ENCODE measurements at regions not wholly inside any gene's neighbourhood (a gene's known extent, or its start where the extent isn't known, plus 50 kb on each side); places are given as distances from the start of the nearest gene placed in this dataset.

- no peaks in the 10 kb centered on the region for H3K79me2 ChIP-seq (ENCODE audit: control insufficient read depth, insufficient read depth, low read length, poor library complexity)
- H3K79me1 ChIP-seq (ENCODE audit: low read length), result no peaks in the 10 kb centered on the region
- H2BK120ac ChIP-seq (ENCODE audit: insufficient read depth, low read length, poor library complexity), result no peak overlapping the region
- H4K12ac ChIP-seq (ENCODE audit: low read depth, low read length), result no peak overlapping the region
- H3K27me3 ChIP-seq (ENCODE audit: insufficient read depth, low read length), result no peaks in the 10 kb centered on the region
- no peaks in the 10 kb centered on the region for H3K36me3 ChIP-seq (ENCODE audit: control insufficient read depth in 1 of 2, insufficient read depth in 2 of 2, low read length in 2 of 2)
- no peak overlapping the region for H3K9ac ChIP-seq (ENCODE audit: low read length)
- H3K4me3 ChIP-seq (ENCODE audit: low read depth, low read length), result no peak overlapping the region
- no peak overlapping the region for H3K27ac ChIP-seq (ENCODE audit: low read depth, low read length)
- no peaks in the 10 kb centered on the region for H3K4me1 ChIP-seq (ENCODE audit: control insufficient read depth in 1 of 2, insufficient read depth in 2 of 2, low read length in 2 of 2)
- no peak overlapping the region for H3K4ac ChIP-seq (ENCODE audit: low read depth, low read length)
- H2AK5ac ChIP-seq (ENCODE audit: low read length), result no peak overlapping the region
- no peak overlapping the region for H3K18ac ChIP-seq (ENCODE audit: low read length)
- H4K91ac ChIP-seq (ENCODE audit: low read depth, low read length), result no peak overlapping the region
- no peak overlapping the region for H3K4me2 ChIP-seq (ENCODE audit: low read length)
- no peak overlapping the region for H4K8ac ChIP-seq (ENCODE audit: low read depth, low read length)
- no peaks in the 10 kb centered on the region for H3K9me3 ChIP-seq (ENCODE audit: insufficient read depth, low read depth, low read length)
- H2BK5ac ChIP-seq (ENCODE audit: low read depth, low read length, poor library complexity), result no peak overlapping the region
- no peak overlapping the region for H2BK12ac ChIP-seq (ENCODE audit: low read length)
- no peak overlapping the region for H3K14ac ChIP-seq (ENCODE audit: low read length)
- no peak for DNase-seq
- H3K23ac ChIP-seq (ENCODE audit: low read length), result no peak overlapping the region
- no peak overlapping the region for H2AFZ ChIP-seq (ENCODE audit: insufficient read depth, low read length, poor library complexity)
These were observed 575.4 kb upstream of the LRRC4C start for GRCh38 chr11:42034826-42035225.

GRCh38 chr11:42036201-42036600 lies 576.7 kb upstream of the LRRC4C start:
- Histone ChIP-seq H2BK12ac (ENCODE audit: low read length) (no peak overlapping the region), H3K23ac (ENCODE audit: low read length) (no peak overlapping the region), H3K4me3 (ENCODE audit: low read depth, low read length) (no peak overlapping the region), H3K27me3 (ENCODE audit: insufficient read depth, low read length) (no peaks in the 10 kb centered on the region), H3K14ac (ENCODE audit: low read length) (no peak overlapping the region), H4K12ac (ENCODE audit: low read depth, low read length) (no peak overlapping the region), H3K36me3 (ENCODE audit: control insufficient read depth in 1 of 2, insufficient read depth in 2 of 2, low read length in 2 of 2) (no peaks in the 10 kb centered on the region), H2AFZ (ENCODE audit: insufficient read depth, low read length, poor library complexity) (no peak overlapping the region), H3K27ac (ENCODE audit: low read depth, low read length) (no peak overlapping the region), H2BK5ac (ENCODE audit: low read depth, low read length, poor library complexity) (no peak overlapping the region), H3K79me2 (ENCODE audit: control insufficient read depth, insufficient read depth, low read length, poor library complexity) (no peaks in the 10 kb centered on the region), H3K18ac (ENCODE audit: low read length) (no peak overlapping the region), H2BK120ac (ENCODE audit: insufficient read depth, low read length, poor library complexity) (no peak overlapping the region), H4K8ac (ENCODE audit: low read depth, low read length) (no peak overlapping the region), H3K79me1 (ENCODE audit: low read length) (no peaks in the 10 kb centered on the region), H4K91ac (ENCODE audit: low read depth, low read length) (no peak overlapping the region), H3K9me3 (ENCODE audit: insufficient read depth, low read depth, low read length) (no peaks in the 10 kb centered on the region), H2AK5ac (ENCODE audit: low read length) (no peak overlapping the region), H3K4me1 (ENCODE audit: control insufficient read depth in 1 of 2, insufficient read depth in 2 of 2, low read length in 2 of 2) (no peaks in the 10 kb centered on the region), H3K9ac (ENCODE audit: low read length) (no peak overlapping the region), H3K4me2 (ENCODE audit: low read length) (no peak overlapping the region), H3K4ac (ENCODE audit: low read depth, low read length) (no peak overlapping the region)
- no peak for DNase-seq
- WGBS (ENCODE audit: extremely low coverage, insufficient coverage, insufficient read length), result no CpG with 5 or more reads among the region's 2 CpGs

GRCh38 chr11:42043312-42043711 lies 583.9 kb upstream of the LRRC4C start:
- no peak overlapping the region for H3K14ac ChIP-seq (ENCODE audit: low read length)
- H2BK120ac ChIP-seq (ENCODE audit: insufficient read depth, low read length, poor library complexity), result no peak overlapping the region
- no peak overlapping the region for H3K18ac ChIP-seq (ENCODE audit: low read length)
- no peak overlapping the region for H4K91ac ChIP-seq (ENCODE audit: low read depth, low read length)
- no peak overlapping the region for H2AK5ac ChIP-seq (ENCODE audit: low read length)
- no peak overlapping the region for H3K4me3 ChIP-seq (ENCODE audit: low read depth, low read length)
- no peak overlapping the region for H3K4me2 ChIP-seq (ENCODE audit: low read length)
- H3K27me3 ChIP-seq (ENCODE audit: insufficient read depth, low read length), result no peaks in the 10 kb centered on the region
- no peak for DNase-seq
- no peak overlapping the region for H2BK5ac ChIP-seq (ENCODE audit: low read depth, low read length, poor library complexity)
- no peak overlapping the region for H3K4ac ChIP-seq (ENCODE audit: low read depth, low read length)
- no peaks in the 10 kb centered on the region for H3K9me3 ChIP-seq (ENCODE audit: insufficient read depth, low read depth, low read length)
- H3K27ac ChIP-seq (ENCODE audit: low read depth, low read length), result no peak overlapping the region
- no peak overlapping the region for H4K8ac ChIP-seq (ENCODE audit: low read depth, low read length)
- no peaks in the 10 kb centered on the region for H3K79me2 ChIP-seq (ENCODE audit: control insufficient read depth, insufficient read depth, low read length, poor library complexity)
- no peak overlapping the region for H3K23ac ChIP-seq (ENCODE audit: low read length)
- no peaks in the 10 kb centered on the region for H3K79me1 ChIP-seq (ENCODE audit: low read length)
- H2BK12ac ChIP-seq (ENCODE audit: low read length), result no peak overlapping the region
- no peak overlapping the region for H4K12ac ChIP-seq (ENCODE audit: low read depth, low read length)
- H3K36me3 ChIP-seq (ENCODE audit: control insufficient read depth in 1 of 2, insufficient read depth in 2 of 2, low read length in 2 of 2), result no peaks in the 10 kb centered on the region
- no peaks in the 10 kb centered on the region for H3K4me1 ChIP-seq (ENCODE audit: control insufficient read depth in 1 of 2, insufficient read depth in 2 of 2, low read length in 2 of 2)
- H2AFZ ChIP-seq (ENCODE audit: insufficient read depth, low read length, poor library complexity), result no peak overlapping the region
- no peak overlapping the region for H3K9ac ChIP-seq (ENCODE audit: low read length)

GRCh38 chr11:42047637-42048555 lies 588.4 kb upstream of the LRRC4C start:
- Histone ChIP-seq H4K8ac (ENCODE audit: low read depth, low read length) (no peak overlapping the region), H2BK5ac (ENCODE audit: low read depth, low read length, poor library complexity) (no peak overlapping the region), H3K27ac (ENCODE audit: low read depth, low read length) (no peak overlapping the region), H2BK12ac (ENCODE audit: low read length) (no peak overlapping the region), H3K4me1 (ENCODE audit: control insufficient read depth in 1 of 2, insufficient read depth in 2 of 2, low read length in 2 of 2) (no peaks in the 10 kb centered on the region), H3K23ac (ENCODE audit: low read length) (no peak overlapping the region), H3K4me2 (ENCODE audit: low read length) (no peak overlapping the region), H3K79me2 (ENCODE audit: control insufficient read depth, insufficient read depth, low read length, poor library complexity) (no peaks in the 10 kb centered on the region), H2AFZ (ENCODE audit: insufficient read depth, low read length, poor library complexity) (no peak overlapping the region), H3K4ac (ENCODE audit: low read depth, low read length) (no peak overlapping the region), H3K79me1 (ENCODE audit: low read length) (no peaks in the 10 kb centered on the region), H3K9me3 (ENCODE audit: insufficient read depth, low read depth, low read length) (no peaks in the 10 kb centered on the region), H3K36me3 (ENCODE audit: control insufficient read depth in 1 of 2, insufficient read depth in 2 of 2, low read length in 2 of 2) (no peaks in the 10 kb centered on the region), H3K18ac (ENCODE audit: low read length) (no peak overlapping the region), H3K4me3 (ENCODE audit: low read depth, low read length) (no peak overlapping the region), H4K12ac (ENCODE audit: low read depth, low read length) (no peak overlapping the region), H2AK5ac (ENCODE audit: low read length) (no peak overlapping the region), H3K9ac (ENCODE audit: low read length) (no peak overlapping the region), H2BK120ac (ENCODE audit: insufficient read depth, low read length, poor library complexity) (no peak overlapping the region), H3K14ac (ENCODE audit: low read length) (no peak overlapping the region), H3K27me3 (ENCODE audit: insufficient read depth, low read length) (no peaks in the 10 kb centered on the region), H4K91ac (ENCODE audit: low read depth, low read length) (no peak overlapping the region)
- WGBS (ENCODE audit: extremely low coverage, insufficient coverage, insufficient read length), result no CpG with 5 or more reads among the region's 2 CpGs
- no peak for DNase-seq
